IMR-90 (cell line): ENCODE measurements at regions not wholly inside any gene's neighbourhood (a gene's known extent, or its start where the extent isn't known, plus 50 kb on each side); places are given as distances from the start of the nearest gene placed in this dataset.

ENCODE experiments used
- ATAC-seq: fragments of 200-7000 bp; cut with Tn5 transposase; 2 replicates; pipeline ENCODE4 v1.9.1; 2020; ENCODE audit warnings: low read depth, mild to moderate bottlenecking, moderate library complexity
- BruUV-seq: library from RNA; stranded (reverse); fragments of 400-500 nt; replicated peaks from 2 replicates; lab custom pipeline; 2021; lab: Mats Ljungman, UMichigan
- CTCF ChIA-PET: fragments of 300-600 bp; formaldehyde crosslinking; extraction: SDS; loops from one replicate; lab custom pipeline; 2021; ENCODE audit warnings: antibody characterized with exemption; lab: Yijun Ruan, JAX
- POLR2A ChIA-PET: fragments of 300-600 bp; sonication (Branson Sonifier 250); formaldehyde crosslinking; loops from one replicate; lab custom pipeline; 2022; ENCODE audit warnings: antibody characterized with exemption; ENCODE audit not compliant: unreplicated experiment; lab: Charles Lee
- DNase-seq: peaks from one replicate; pipeline ENCODE4 v3.0.0; 2013
- H2AFZ ChIP-seq: replicated peaks from 2 replicates; pipeline ENCODE3; 2013; ENCODE audit warnings: low read length, mild to moderate bottlenecking; ENCODE audit not compliant: poor library complexity
- H2AK5ac ChIP-seq: 2 replicates; pipeline ENCODE4 v1.6.1; 2013; ENCODE audit warnings: low read depth, low read length, inconsistent platforms
- H2AK9ac ChIP-seq: replicated peaks from 2 replicates; pipeline ENCODE3; 2013; ENCODE audit warnings: mild to moderate bottlenecking, low read depth, low read length, moderate library complexity; ENCODE audit not compliant: poor library complexity
- H2BK120ac ChIP-seq: 2 replicates; pipeline ENCODE4 v1.6.1; 2013; ENCODE audit warnings: low read depth, low read length, inconsistent platforms
- H2BK15ac ChIP-seq: 3 replicates; pipeline ENCODE4 v1.6.1; 2013; ENCODE audit warnings: low read depth, low read length, inconsistent platforms
- H2BK20ac ChIP-seq: 2 replicates; pipeline ENCODE4 v1.6.1; 2013; ENCODE audit warnings: low read depth, mild to moderate bottlenecking, inconsistent platforms, low read length, moderate library complexity
- H2BK5ac ChIP-seq: 2 replicates; pipeline ENCODE4 v1.6.1; 2013; ENCODE audit warnings: mild to moderate bottlenecking, low read depth, low read length, inconsistent platforms; ENCODE audit not compliant: poor library complexity, severe bottlenecking
- H3K14ac ChIP-seq: replicated peaks from 2 replicates; pipeline ENCODE4 v1.6.1; 2013; ENCODE audit warnings: low read depth, low read length, inconsistent platforms
- H3K18ac ChIP-seq: 2 replicates; pipeline ENCODE4 v1.6.1; 2013; ENCODE audit warnings: low read depth, low read length, control low read depth
- H3K23ac ChIP-seq: 2 replicates; pipeline ENCODE4 v1.6.1; 2013; ENCODE audit warnings: low read depth, low read length, inconsistent platforms
- H3K27ac ChIP-seq: 2 replicates; pipeline ENCODE4 v1.5.1; 2013; ENCODE audit warnings: mild to moderate bottlenecking, control low read depth, low read length; ENCODE audit not compliant: insufficient read depth
- H3K27me3 ChIP-seq: 2 replicates; pipeline ENCODE4 v1.6.1; 2013; ENCODE audit warnings: low read length; ENCODE audit not compliant: control insufficient read depth, insufficient read depth
- H3K36me3 ChIP-seq: 2 replicates; pipeline ENCODE4 v1.6.1; 2013; ENCODE audit warnings: low read length, mixed read lengths; ENCODE audit not compliant: control insufficient read depth, insufficient read depth
- H3K4ac ChIP-seq: 2 replicates; pipeline ENCODE4 v1.6.1; 2013; ENCODE audit warnings: low read depth, low read length, inconsistent platforms
- H3K4me1 ChIP-seq: 2 replicates; pipeline ENCODE4 v1.6.1; 2013; ENCODE audit warnings: low read length, mixed read lengths; ENCODE audit not compliant: control insufficient read depth, insufficient read depth
- H3K4me2 ChIP-seq: 2 replicates; pipeline ENCODE4 v1.6.1; 2013; ENCODE audit warnings: low read depth, mild to moderate bottlenecking, control low read depth, low read length, moderate library complexity
- H3K4me3 ChIP-seq: 2 replicates; pipeline ENCODE4 v1.5.1; 2013; ENCODE audit warnings: low read depth, mild to moderate bottlenecking, control low read depth, low read length, moderate library complexity; ENCODE audit not compliant: insufficient read depth
- H3K56ac ChIP-seq: 2 replicates; pipeline ENCODE4 v1.6.1; 2013; ENCODE audit warnings: low read length, inconsistent platforms; ENCODE audit not compliant: insufficient read depth; ENCODE audit errors: extremely low read depth
- H3K79me1 ChIP-seq, 2 experiments: 2 replicates each; pipeline ENCODE4 v1.6.1; 2013; ENCODE audit warnings: low read length in 2 of 2, inconsistent platforms in 1 of 2, low read depth in 1 of 2
- H3K9ac ChIP-seq: 2 replicates; pipeline ENCODE4 v1.6.1; 2013; ENCODE audit warnings: low read depth, low read length, control low read depth
- H3K9me1 ChIP-seq: 2 replicates; pipeline ENCODE4 v1.6.1; 2013; ENCODE audit warnings: low read length, inconsistent platforms; ENCODE audit not compliant: insufficient read depth
- H3K9me3 ChIP-seq: 2 replicates; pipeline ENCODE4 v1.6.1; 2013; ENCODE audit warnings: low read length; ENCODE audit not compliant: control insufficient read depth, insufficient read depth
- H4K20me1 ChIP-seq: 2 replicates; pipeline ENCODE4 v1.6.1; 2013; ENCODE audit warnings: low read length, inconsistent platforms; ENCODE audit not compliant: insufficient read depth
- H4K5ac ChIP-seq: 2 replicates; pipeline ENCODE4 v1.6.1; 2013; ENCODE audit warnings: mild to moderate bottlenecking, low read depth, low read length, control low read depth
- H4K8ac ChIP-seq, 2 experiments: 2 replicates each; pipeline ENCODE4 v1.6.1; 2013; ENCODE audit warnings: low read depth in 2 of 2, low read length in 2 of 2, control low read depth in 1 of 2, inconsistent platforms in 1 of 2
- H4K91ac ChIP-seq: 2 replicates; pipeline ENCODE4 v1.6.1; 2013; ENCODE audit warnings: low read depth, low read length, inconsistent platforms; ENCODE audit not compliant: insufficient read depth
- BHLHE40 ChIP-seq: fragments of 150-350 bp; IDR thresholded peaks from 2 replicates; pipeline ENCODE4 v1.6.1; 2016; ENCODE audit warnings: mild to moderate bottlenecking, low read depth, low read length
- CTCF ChIP-seq: conservative IDR thresholded peaks from 2 replicates; pipeline ENCODE4 v1.5.1; 2012; ENCODE audit warnings: mild to moderate bottlenecking, low read depth, low read length, improper control_type of control experiment
- POLR2A ChIP-seq: IDR thresholded peaks from 2 replicates; pipeline ENCODE4 v1.6.1; 2012; ENCODE audit warnings: mild to moderate bottlenecking, low read depth, low read length
- RFX5 ChIP-seq: IDR thresholded peaks from 2 replicates; pipeline ENCODE4 v1.8.0; 2012; ENCODE audit warnings: low read depth, mild to moderate bottlenecking, low read length, moderate library complexity
- SMC3 ChIP-seq: fragments of 150-350 bp; IDR thresholded peaks from 2 replicates; pipeline ENCODE4 v1.6.1; 2016; ENCODE audit warnings: low read depth, mild to moderate bottlenecking, antibody characterized with exemption, low read length, moderate library complexity
- USF2 ChIP-seq: fragments of 150-350 bp; IDR thresholded peaks from 2 replicates; pipeline ENCODE4 v1.6.1; 2017; ENCODE audit warnings: mild to moderate bottlenecking, antibody characterized with exemption, low read length, low read depth
- WGBS, 2 experiments: methylation state at CpG; one replicate each; pipeline versions ENCODE4 v1.1.5 to v1.1.7; 2013; ENCODE audit warnings: missing lambda C conversion rate in 2 of 2; ENCODE audit not compliant: insufficient read length in 1 of 2; ENCODE audit errors: extremely low coverage in 2 of 2; 5-methylcytosine and 5-hydroxymethylcytosine counted together
- dilution Hi-C: fragments of 300-500 bp; cut with HindIII; formaldehyde crosslinking; loops from one replicate; pipeline ENCODE4 v1.14.3; 2018; ENCODE audit warnings: low sequenced_read_pairs; ENCODE audit not compliant: unreplicated experiment
- in situ Hi-C: fragments of 300-500 bp; cut with MboI; formaldehyde crosslinking; loops from 3 replicates; pipeline ENCODE4 v1.14.3; 2019; ENCODE audit warnings: low sequenced_read_pairs, inconsistent platforms, mixed read lengths
- intact Hi-C: fragments of 100-400 bp; cut with micrococcal nuclease; formaldehyde crosslinking; loops from 2 replicates; pipeline ENCODE4 v1.10.0; 2022

GRCh38 chr5:22970491-22970890, 117.3 kb upstream of the CDH12 start:
- no peaks in the 10 kb centered on the region for H4K20me1 ChIP-seq
- no TSS peak for BruUV-seq
- no peak overlapping the region for H3K4ac ChIP-seq
- no peaks in the 10 kb centered on the region for H3K9me1 ChIP-seq
- CTCF ChIA-PET: no interaction called here
- TF ChIP-seq POLR2A: no peak
- no peak for TF ChIP-seq BHLHE40
- TF ChIP-seq SMC3: no peak
- no peak for TF ChIP-seq CTCF
- TF ChIP-seq USF2: no peak
- TF ChIP-seq RFX5: no peak
- no peak overlapping the region for H2AK9ac ChIP-seq
- H3K56ac ChIP-seq: no peak overlapping the region
- H2BK15ac ChIP-seq: no peak overlapping the region
- H2BK120ac ChIP-seq: no peak overlapping the region
- H3K27me3 ChIP-seq: no peaks in the 10 kb centered on the region
- no peak overlapping the region for H2BK20ac ChIP-seq
- H4K91ac ChIP-seq: no peak overlapping the region
- ATAC-seq (no peak), DNase-seq (no peak)
- H3K27ac ChIP-seq: no peak overlapping the region
- no peak overlapping the region for H3K23ac ChIP-seq
- intact Hi-C loops: no loop called here
- H3K4me1 ChIP-seq: no peaks in the 10 kb centered on the region
- H3K79me1 ChIP-seq: no peaks in the 10 kb centered on the region
- no peaks in the 10 kb centered on the region for H3K36me3 ChIP-seq
- no peak overlapping the region for H3K18ac ChIP-seq
- no peak overlapping the region for H2AK5ac ChIP-seq
- peaks cover 12% of the 10 kb centered on the region for H3K9me3 ChIP-seq
- H4K8ac ChIP-seq: no peak overlapping the region
- no peak overlapping the region for H3K4me3 ChIP-seq
- in situ Hi-C loops: no loop called here
- dilution Hi-C loops: no loop called here
- no peak overlapping the region for H3K9ac ChIP-seq
- no CpG with 5 or more reads among the region's 5 CpGs for WGBS, 2 experiments
- no peak overlapping the region for H4K5ac ChIP-seq
- no peak overlapping the region for H3K14ac ChIP-seq
- POLR2A ChIA-PET: no interaction called here
- no peak overlapping the region for H2BK5ac ChIP-seq
- H2AFZ ChIP-seq: no peak overlapping the region
- no peak overlapping the region for H3K4me2 ChIP-seq
